ENCODE measurements at regions not wholly inside any gene's neighbourhood (a gene's known extent, or its start where the extent isn't known, plus 50 kb on each side); places are given as distances from the start of the nearest gene placed in this dataset.

- H4K8ac ChIP-seq (replicated peaks; ENCODE audit: insufficient read length, low read depth, low read length), result no peak overlapping the region
- DNase-seq, result no peak
- no peaks in the 10 kb centered on the region for H4K20me1 ChIP-seq (ENCODE audit: control insufficient read depth, insufficient read depth, insufficient read length)
- no peaks in the 10 kb centered on the region for H3K9me3 ChIP-seq (ENCODE audit: control insufficient read depth, low read depth, low read length)
- Mint-ChIP-seq H3K27me3 (ENCODE audit: low read depth) (peaks cover 12% of the 10 kb centered on the region), H3K4me3 (no peak overlapping the region), H3K27ac (no peak overlapping the region), H3K9me3 (no peaks in the 10 kb centered on the region), H3K4me1 (no peaks in the 10 kb centered on the region), H3K36me3 (ENCODE audit: insufficient read depth in 1 of 3, low read depth in 3 of 3) (no peaks in the 10 kb centered on the region)
- no peak overlapping the region for H2BK12ac ChIP-seq (ENCODE audit: insufficient read length, low read depth, low read length)
- no peak overlapping the region for H2BK20ac ChIP-seq (ENCODE audit: low read depth, low read length, poor library complexity, severe bottlenecking)
- no peak overlapping the region for H3K18ac ChIP-seq (ENCODE audit: insufficient read length, low read depth, low read length)
- no CpG with 5 or more reads among the region's 5 CpGs for WGBS (ENCODE audit: extremely low coverage, insufficient read length, low lambda C conversion rate)
- H2BK5ac ChIP-seq (ENCODE audit: insufficient read length, low read length), result no peak overlapping the region
- no peak overlapping the region for H2AFZ ChIP-seq (ENCODE audit: low read length)
- H4K91ac ChIP-seq (ENCODE audit: insufficient read length, low read depth, low read length), result no peak overlapping the region
- H3K4me2 ChIP-seq (ENCODE audit: insufficient read depth, insufficient read length, low read length), result no peak overlapping the region
- no peak for TF ChIP-seq CTCF (conservative IDR thresholded peaks at IDR 0.05)
- no peak overlapping the region for H2BK120ac ChIP-seq (ENCODE audit: low read depth, low read length, poor library complexity, severe bottlenecking)
- H3K79me1 ChIP-seq (ENCODE audit: insufficient read depth, low read depth, low read length, poor library complexity, severe bottlenecking), result no peaks in the 10 kb centered on the region
- H3K79me2 ChIP-seq (ENCODE audit: insufficient read depth, low read length), result no peaks in the 10 kb centered on the region
- no peak overlapping the region for H3K14ac ChIP-seq (ENCODE audit: insufficient read depth, low read length)
- H3K56ac ChIP-seq (ENCODE audit: insufficient read length, low read depth, low read length), result no peak overlapping the region
- no peaks in the 10 kb centered on the region for H3K4me1 ChIP-seq (ENCODE audit: insufficient read depth, low read length)
- no peak overlapping the region for H4K5ac ChIP-seq (ENCODE audit: insufficient read length, low read depth, low read length)
- no peak overlapping the region for H3K27ac ChIP-seq (ENCODE audit: insufficient read length, low read depth, low read length)
- H3K9ac ChIP-seq (ENCODE audit: extremely low read depth, insufficient read length, low read length), result no peak overlapping the region
- H2BK15ac ChIP-seq (ENCODE audit: low read depth, low read length), result no peak overlapping the region
- H3K23ac ChIP-seq (ENCODE audit: insufficient read length, low read depth, low read length), result no peak overlapping the region
- no peak overlapping the region for H3T11ph ChIP-seq (ENCODE audit: low read length)
- no peak overlapping the region for H3K4ac ChIP-seq (ENCODE audit: low read depth, low read length)
- H3K23me2 ChIP-seq (ENCODE audit: insufficient read length, low read depth, low read length, poor library complexity, severe bottlenecking), result no peaks in the 10 kb centered on the region
- H3K27me3 ChIP-seq (ENCODE audit: insufficient read depth, low read length), result no peaks in the 10 kb centered on the region
- H2AK5ac ChIP-seq (ENCODE audit: insufficient read length, low read length), result no peak overlapping the region
Measured at GRCh38 chr9:95592931-95593330, 76.2 kb upstream of the PTCH1 start.

All from H9 (cell line).